K562 (cell line): ENCODE measurements at regions not wholly inside any gene's neighbourhood (a gene's known extent, or its start where the extent isn't known, plus 50 kb on each side); places are given as distances from the start of the nearest gene placed in this dataset.

Experiments
- ATAC-seq: fragments of 200-7000 bp; cut with Tn5 transposase; 3 replicates; pipeline ENCODE4 v1.9.1; 2020; ENCODE audit warnings: moderate library complexity
- BruUV-seq: library from RNA; stranded (reverse); fragments of 400-500 nt; replicated peaks from 2 replicates; lab custom pipeline; 2021; lab: Mats Ljungman, UMichigan
- CTCF ChIA-PET: fragments of 300-600 bp; formaldehyde crosslinking; extraction: SDS; loops from one replicate; lab custom pipeline; 2021; ENCODE audit warnings: low intra/inter-chr PET ratio; lab: Yijun Ruan, JAX
- POLR2A ChIA-PET: fragments of 300-600, 350-650 bp; sonication (Branson Sonifier 250); formaldehyde crosslinking; extraction: SDS; loops from one replicate; lab custom pipeline; 2021; ENCODE audit warnings: antibody characterized with exemption, inconsistent platforms; lab: Yijun Ruan, JAX
- DNase-seq, 4 experiments: peaks; one replicate each; pipeline versions ENCODE4 v3.0.0 to v3.0.0-alpha.2; 2011 to 2018; ENCODE audit warnings: low spot score in 3 of 4, mixed read lengths in 3 of 4; ENCODE audit errors: extremely low read depth in 1 of 4
- FAIRE-seq: peaks from 2 replicates; lab custom pipeline; 2011; peaks lifted over from hg19 to GRCh38; lab: Jason Lieb, UNC
- H2AFZ ChIP-seq: 2 replicates; pipeline ENCODE4 v1.6.0; 2011; ENCODE audit warnings: low read depth, low read length, control low read depth, inconsistent platforms
- H3K27ac ChIP-seq: fragments of 200-600 bp; 3 replicates; pipeline ENCODE4 v1.8.0; 2011; ENCODE audit warnings: low read depth, mild to moderate bottlenecking, control low read depth, inconsistent platforms, low read length, moderate library complexity, mixed read lengths; ENCODE audit errors: extremely low read depth
- H3K27me3 ChIP-seq, 2 experiments: fragments of 300-600 bp in 1 of 2; 2 replicates in 1 of 2; 3 replicates in 1 of 2; pipeline versions ENCODE4 v1.6.0 to v1.8.0; 2011; ENCODE audit warnings: inconsistent platforms in 2 of 2, low read length in 2 of 2, mild to moderate bottlenecking in 1 of 2, mixed read lengths in 1 of 2, moderate library complexity in 1 of 2; ENCODE audit not compliant: control insufficient read depth in 2 of 2, insufficient read depth in 2 of 2
- H3K36me3 ChIP-seq: fragments of 300-600 bp; 3 replicates; pipeline ENCODE4 v1.8.0; 2011; ENCODE audit warnings: mild to moderate bottlenecking, low read length, inconsistent platforms; ENCODE audit not compliant: control insufficient read depth, insufficient read depth
- H3K4me1 ChIP-seq, 2 experiments: fragments of 200-600 bp in 1 of 2; replicated peaks in 1 of 2; 2 replicates in 1 of 2; 3 replicates in 1 of 2; pipeline versions ENCODE4 v1.5.1 to v1.8.0; 2011; ENCODE audit warnings: inconsistent platforms in 2 of 2, low read length in 2 of 2, mild to moderate bottlenecking in 1 of 2, mixed read lengths in 1 of 2, moderate library complexity in 1 of 2; ENCODE audit not compliant: control insufficient read depth in 2 of 2, insufficient read depth in 2 of 2
- H3K4me2 ChIP-seq: 2 replicates; pipeline ENCODE4 v1.6.1; 2011; ENCODE audit warnings: low read length, control low read depth, inconsistent platforms, mixed read lengths; ENCODE audit not compliant: insufficient read depth
- H3K4me3 ChIP-seq: fragments of 200-600 bp; sonication (generic), shearing (Covaris generic); 2 replicates; pipeline ENCODE4 v1.5.1; 2016; ENCODE audit warnings: control low read depth, inconsistent platforms
- H3K79me2 ChIP-seq: fragments of 200-600 bp; 3 replicates; pipeline ENCODE4 v1.8.0; 2011; ENCODE audit warnings: low read length, inconsistent platforms; ENCODE audit not compliant: control insufficient read depth, insufficient read depth
- H3K9ac ChIP-seq, 2 experiments: 2 replicates each; pipeline versions ENCODE4 v1.6.0 to v1.6.1; 2011; ENCODE audit warnings: low read depth in 2 of 2, low read length in 2 of 2, control low read depth in 1 of 2, inconsistent platforms in 1 of 2, mild to moderate bottlenecking in 1 of 2, mixed read lengths in 1 of 2; ENCODE audit not compliant: insufficient read depth in 1 of 2
- H3K9me1 ChIP-seq: one replicate; pipeline ENCODE4 v1.6.0; 2011; ENCODE audit warnings: inconsistent platforms, mild to moderate bottlenecking, low read length, moderate library complexity; ENCODE audit not compliant: control insufficient read depth, insufficient read depth
- H3K9me3 ChIP-seq: replicated peaks from 2 replicates; pipeline ENCODE4 v1.5.1; 2011; ENCODE audit warnings: low read depth, low read length, inconsistent platforms; ENCODE audit not compliant: control insufficient read depth, insufficient read depth
- H4K20me1 ChIP-seq: replicated peaks from 2 replicates; pipeline ENCODE4 v1.6.1; 2011; ENCODE audit warnings: low read length, inconsistent platforms, mixed read lengths; ENCODE audit not compliant: control insufficient read depth, insufficient read depth
- CCNT2 ChIP-seq: IDR thresholded peaks from 2 replicates; pipeline ENCODE4 v1.6.1; 2011; ENCODE audit warnings: borderline replicate concordance, low read depth, mild to moderate bottlenecking, moderate library complexity, mixed read lengths, low read length; ENCODE audit not compliant: insufficient read length; ENCODE audit errors: extremely low read depth
- ETV6 ChIP-seq, 3 experiments: fragments of 150-350 bp in 1 of 3; sonication (generic) in 1 of 3; formaldehyde crosslinking in 1 of 3; IDR thresholded peaks; 2 replicates each; pipeline versions ENCODE4 v1.6.1 to v1.8.0; 2014 to 2022; ENCODE audit warnings: borderline replicate concordance in 2 of 3, low read depth in 2 of 3, antibody characterized with exemption in 1 of 3, low read length in 1 of 3, mild to moderate bottlenecking in 1 of 3, missing genetic modification reagents in 1 of 3
- NR3C1 ChIP-seq: sonication (generic); formaldehyde crosslinking; IDR thresholded peaks from 2 replicates; pipeline ENCODE4 v1.8.1; 2022; ENCODE audit warnings: missing genetic modification reagents
- SMAD2 ChIP-seq: fragments of 150-350 bp; IDR thresholded peaks from 2 replicates; pipeline ENCODE4 v1.6.1; 2014; ENCODE audit warnings: low read depth, mild to moderate bottlenecking, low read length
- SMAD3 ChIP-seq: fragments of 450-650 bp; formaldehyde crosslinking; conservative IDR thresholded peaks from 2 replicates; pipeline ENCODE4 v1.4.0; 2020; ENCODE audit warnings: mild to moderate bottlenecking
- SMARCC2 ChIP-seq: fragments of 450-650 bp; IDR thresholded peaks from 2 replicates; pipeline ENCODE4 v1.6.1; 2017; ENCODE audit warnings: antibody characterized with exemption, moderate library complexity, mild to moderate bottlenecking, low read depth
- STAT5A ChIP-seq: IDR thresholded peaks from 2 replicates; pipeline ENCODE4 v1.6.1; 2012; ENCODE audit warnings: low read length, inconsistent platforms, borderline replicate concordance
- ZBTB26 ChIP-seq: fragments of 450-650 bp; formaldehyde crosslinking; IDR thresholded peaks from 2 replicates; pipeline ENCODE4 v1.4.0; 2022; ENCODE audit warnings: missing genetic modification characterization
- ZFP1 ChIP-seq: fragments of 450-650 bp; formaldehyde crosslinking; IDR thresholded peaks from 2 replicates; pipeline ENCODE4 v1.4.0; 2020; ENCODE audit warnings: mild to moderate bottlenecking, mixed read lengths
- ZNF121 ChIP-seq: sonication (generic); formaldehyde crosslinking; conservative IDR thresholded peaks from 2 replicates; pipeline ENCODE4 v1.8.0; 2022; ENCODE audit warnings: missing genetic modification reagents
- WGBS: fragments of 100-300 bp; shearing (Covaris generic); methylation state at CpG from one replicate; pipeline ENCODE4 v1.1.6; 2016; ENCODE audit warnings: low coverage, mixed read lengths; ENCODE audit not compliant: insufficient coverage; ENCODE audit errors: missing lambda C conversion rate; 5-methylcytosine and 5-hydroxymethylcytosine counted together
- in situ Hi-C: fragments of 300-500 bp; cut with MboI; formaldehyde crosslinking; loops from 4 replicates; pipeline ENCODE4 v1.15.0; 2018; ENCODE audit warnings: inconsistent platforms, mixed read lengths
- intact Hi-C: fragments of 100-400 bp; cut with micrococcal nuclease; formaldehyde crosslinking; loops from 2 replicates; pipeline ENCODE4 v1.14.2; 2022
- TF ChIP-seq, protein P1 (sequence below), 2 experiments: fragments of 450-650 bp in 1 of 2; IDR thresholded peaks; 2 replicates each; pipeline ENCODE4 v1.6.1; 2011 to 2017; ENCODE audit warnings: low read depth in 2 of 2, antibody characterized with exemption in 1 of 2, borderline replicate concordance in 1 of 2, low read length in 1 of 2, mild to moderate bottlenecking in 1 of 2, mixed read lengths in 1 of 2; ENCODE audit not compliant: control insufficient read depth in 1 of 2

DNA sequence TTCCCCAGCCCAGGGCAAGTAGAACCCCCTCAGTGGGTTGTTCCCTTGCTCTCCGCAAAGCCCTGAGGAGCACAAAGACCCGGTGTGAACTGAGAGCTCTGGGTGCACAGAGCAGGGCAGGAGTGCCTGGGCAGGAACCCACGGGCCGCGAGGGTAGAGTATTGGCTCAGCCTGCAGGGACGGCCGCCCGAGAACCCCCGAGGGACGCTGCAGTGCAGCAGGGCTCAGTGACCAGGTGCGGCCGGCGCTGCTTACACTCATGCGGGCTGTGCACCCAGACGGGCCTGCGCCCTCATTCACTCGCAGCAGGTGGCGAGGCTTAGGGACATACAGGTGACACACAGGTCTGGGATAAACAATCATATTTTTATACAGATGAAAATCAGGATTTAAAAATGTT is 51.9 kb upstream of the PDE10A start (continued):
- TF ChIP-seq SMARCC2 (no peak), NR3C1 (CRISPR knock-in tag) (no peak), STAT5A (no peak), SMAD2 (no peak), SMAD3 (CRISPR knock-in tag) (no peak), ETV6 (IDR thresholded peaks at IDR 0.05; ENCODE audit: borderline replicate concordance in 1 of 2, low read depth in 2 of 2, low read length in 1 of 2) (no peak), ETV6 (CRISPR knock-in tag; IDR thresholded peaks at IDR 0.05; ENCODE audit: borderline replicate concordance) (no peak), ZBTB26 (CRISPR knock-in tag) (no peak)

- Histone ChIP-seq H3K4me2 (no peak overlapping the region), H3K4me3 (no peak overlapping the region), H3K79me2 (no peaks in the 10 kb centered on the region), H3K4me1 (no peaks in the 10 kb centered on the region), H3K27ac (no peak overlapping the region), H3K27me3 (peaks cover 16 to 37% of the 10 kb centered on the region in 2 experiments; a peak in 4 of 5 replicates), H3K36me3 (no peaks in the 10 kb centered on the region), H3K9me1 (no peaks in the 10 kb centered on the region), H2AFZ (no peak overlapping the region), H4K20me1 (no peaks in the 10 kb centered on the region), H3K9me3 (no peaks in the 10 kb centered on the region; the same call in 1 of the 2 replicates), H3K9ac (no peak overlapping the region)
- intact Hi-C loops (no loop called here), in situ Hi-C loops (loop anchor here (10.0 kb wide), 1 partner anchor 141 kb away; no protein-coding TSS in a partner anchor)
- no peak for FAIRE-seq
- no peak for ATAC-seq
- WGBS, result under 1% methylated on average over 12 of the region's 12 CpGs
- CTCF ChIA-PET, result no interaction called here
- POLR2A ChIA-PET, result no interaction called here
- no TSS peak for BruUV-seq
- DNase-seq, result no peak
- TF ChIP-seq, protein P1, sequence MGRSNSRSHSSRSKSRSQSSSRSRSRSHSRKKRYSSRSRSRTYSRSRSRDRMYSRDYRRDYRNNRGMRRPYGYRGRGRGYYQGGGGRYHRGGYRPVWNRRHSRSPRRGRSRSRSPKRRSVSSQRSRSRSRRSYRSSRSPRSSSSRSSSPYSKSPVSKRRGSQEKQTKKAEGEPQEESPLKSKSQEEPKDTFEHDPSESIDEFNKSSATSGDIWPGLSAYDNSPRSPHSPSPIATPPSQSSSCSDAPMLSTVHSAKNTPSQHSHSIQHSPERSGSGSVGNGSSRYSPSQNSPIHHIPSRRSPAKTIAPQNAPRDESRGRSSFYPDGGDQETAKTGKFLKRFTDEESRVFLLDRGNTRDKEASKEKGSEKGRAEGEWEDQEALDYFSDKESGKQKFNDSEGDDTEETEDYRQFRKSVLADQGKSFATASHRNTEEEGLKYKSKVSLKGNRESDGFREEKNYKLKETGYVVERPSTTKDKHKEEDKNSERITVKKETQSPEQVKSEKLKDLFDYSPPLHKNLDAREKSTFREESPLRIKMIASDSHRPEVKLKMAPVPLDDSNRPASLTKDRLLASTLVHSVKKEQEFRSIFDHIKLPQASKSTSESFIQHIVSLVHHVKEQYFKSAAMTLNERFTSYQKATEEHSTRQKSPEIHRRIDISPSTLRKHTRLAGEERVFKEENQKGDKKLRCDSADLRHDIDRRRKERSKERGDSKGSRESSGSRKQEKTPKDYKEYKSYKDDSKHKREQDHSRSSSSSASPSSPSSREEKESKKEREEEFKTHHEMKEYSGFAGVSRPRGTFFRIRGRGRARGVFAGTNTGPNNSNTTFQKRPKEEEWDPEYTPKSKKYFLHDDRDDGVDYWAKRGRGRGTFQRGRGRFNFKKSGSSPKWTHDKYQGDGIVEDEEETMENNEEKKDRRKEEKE (IDR thresholded peaks at IDR 0.05; ENCODE audit: borderline replicate concordance in 1 of 2, control insufficient read depth in 1 of 2, low read depth in 2 of 2, low read length in 1 of 2), result no peak
- no peak for TF ChIP-seq ZNF121
- no peak for TF ChIP-seq ZFP1 (CRISPR knock-in tag)
- TF ChIP-seq CCNT2, result no peak
These were observed 50.9 kb upstream of the PDE10A start for GRCh38 chr6:165713845-165714466.
